ENCODE measurements at regions not wholly inside any gene's neighbourhood (a gene's known extent, or its start where the extent isn't known, plus 50 kb on each side); places are given as distances from the start of the nearest gene placed in this dataset.

DNA sequence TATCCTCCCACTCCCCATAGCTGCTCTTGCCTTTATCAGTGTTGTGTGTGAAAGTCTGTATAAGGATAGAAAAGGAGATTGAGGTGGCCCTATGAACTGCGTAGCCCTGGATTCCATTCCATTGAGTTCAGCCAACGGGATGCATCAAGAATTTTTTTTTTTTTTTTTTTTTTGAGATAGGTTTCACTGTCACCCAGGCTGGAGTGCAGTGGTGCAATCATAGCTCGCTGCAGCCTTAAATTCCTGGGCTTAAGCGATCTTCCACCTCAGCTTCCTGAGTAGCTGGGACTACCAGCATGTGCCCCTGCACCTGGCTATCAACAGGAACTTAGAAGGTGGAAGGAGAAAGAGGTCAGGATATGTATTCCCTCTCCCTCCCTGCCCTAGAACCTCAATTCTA lies 187.2 kb upstream of the SPRY1 start:
- DNase-seq: no peak
- no peak overlapping the region for H3K4me3 ChIP-seq
- no peak for TF ChIP-seq CTCF (IDR thresholded peaks at IDR 0.05)
- no peaks in the 10 kb centered on the region for H3K9me3 ChIP-seq
- H3K27me3 ChIP-seq: no peaks in the 10 kb centered on the region
- intact Hi-C loops (cut with DNase I): no loop called here
- no peak for ATAC-seq
- no peak overlapping the region for H3K27ac ChIP-seq
- H3K36me3 ChIP-seq: no peaks in the 10 kb centered on the region
- H3K4me1 ChIP-seq: no peaks in the 10 kb centered on the region

GRCh38 chr4:123215536-123215935 lies 181.1 kb upstream of the SPRY1 start:
- intact Hi-C loops (cut with DNase I): no loop called here

DNA sequence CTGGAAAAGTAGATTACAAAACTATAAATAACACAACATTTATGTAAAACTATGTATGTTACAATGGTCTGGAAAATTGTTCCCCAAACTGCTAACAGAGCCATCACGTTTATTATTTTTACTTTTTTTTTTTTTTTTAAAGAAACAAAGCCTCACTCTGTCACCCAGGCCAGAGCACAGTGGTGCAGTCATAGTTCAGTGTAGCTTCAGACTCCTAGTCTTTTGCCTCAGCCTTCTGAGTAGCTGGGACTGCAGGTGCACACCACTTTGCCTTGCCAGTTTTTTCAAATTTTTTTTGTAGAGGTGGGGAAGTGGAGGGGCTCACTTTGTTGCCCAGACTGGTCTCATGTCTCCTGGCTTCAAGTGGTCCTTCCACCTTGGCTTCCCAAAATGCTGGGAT lies 180.1 kb upstream of the SPRY1 start:
- H3K27me3 ChIP-seq: no peaks in the 10 kb centered on the region
- ATAC-seq (no peak), DNase-seq (no peak)
- no peak overlapping the region for H3K27ac ChIP-seq
- H3K36me3 ChIP-seq: no peaks in the 10 kb centered on the region
- intact Hi-C loops (cut with DNase I): no loop called here
- H3K4me3 ChIP-seq: no peak overlapping the region
- TF ChIP-seq CTCF (IDR thresholded peaks at IDR 0.05): no peak
- H3K9me3 ChIP-seq: no peaks in the 10 kb centered on the region
- no peaks in the 10 kb centered on the region for H3K4me1 ChIP-seq

More at GRCh38 chr4:123215536-123215935, 181.1 kb upstream of the SPRY1 start:
- Histone ChIP-seq H3K27ac (no peak overlapping the region), H3K4me3 (no peak overlapping the region), H3K27me3 (no peaks in the 10 kb centered on the region), H3K9me3 (no peaks in the 10 kb centered on the region), H3K4me1 (no peaks in the 10 kb centered on the region), H3K36me3 (no peaks in the 10 kb centered on the region)
- no peak for DNase-seq
- no peak for TF ChIP-seq CTCF (IDR thresholded peaks at IDR 0.05)
- no peak for ATAC-seq

GRCh38 chr4:123216946-123217345 lies 179.6 kb upstream of the SPRY1 start:
- no peak for TF ChIP-seq CTCF (IDR thresholded peaks at IDR 0.05)
- no peak overlapping the region for H3K27ac ChIP-seq
- no peaks in the 10 kb centered on the region for H3K9me3 ChIP-seq
- no peak for DNase-seq
- H3K27me3 ChIP-seq: no peaks in the 10 kb centered on the region
- H3K4me1 ChIP-seq: no peaks in the 10 kb centered on the region
- no peak overlapping the region for H3K4me3 ChIP-seq
- no peak for ATAC-seq
- no peaks in the 10 kb centered on the region for H3K36me3 ChIP-seq
- intact Hi-C loops (cut with DNase I): no loop called here

DNA sequence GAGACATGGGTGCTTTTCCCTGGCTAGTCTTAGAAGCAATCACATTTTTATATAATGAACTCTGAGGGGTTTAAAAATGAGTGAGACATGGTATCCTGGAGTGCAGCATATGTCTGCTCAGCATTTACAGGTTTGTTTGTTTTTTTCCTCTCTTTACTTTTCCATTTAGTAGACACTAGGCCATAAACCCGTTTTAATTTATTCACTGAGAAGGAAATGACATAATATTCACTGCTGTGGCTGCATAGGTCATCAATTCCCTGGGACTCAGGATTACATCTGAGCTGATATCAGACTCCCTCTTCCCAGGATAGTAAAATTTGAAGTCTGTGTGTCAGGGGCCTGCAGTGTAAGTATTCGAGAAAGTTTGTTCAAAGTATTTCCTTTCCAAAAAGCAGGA lies 178.9 kb upstream of the SPRY1 start:
- Histone ChIP-seq H3K4me3 (no peak overlapping the region), H3K36me3 (no peaks in the 10 kb centered on the region), H3K9me3 (no peaks in the 10 kb centered on the region), H3K4me1 (no peaks in the 10 kb centered on the region), H3K27ac (no peak overlapping the region), H3K27me3 (no peaks in the 10 kb centered on the region)
- no peak for DNase-seq
- no peak for ATAC-seq
- TF ChIP-seq CTCF (IDR thresholded peaks at IDR 0.05): no peak
- intact Hi-C loops (cut with DNase I): no loop called here

- no peak for ATAC-seq
- H3K27ac ChIP-seq: no peak overlapping the region
- intact Hi-C loops (cut with DNase I): no loop called here
Observed at GRCh38 chr4:123218981-123219380, 177.6 kb upstream of the SPRY1 start.

More at GRCh38 chr4:123218981-123219380, 177.6 kb upstream of the SPRY1 start:
- Histone ChIP-seq H3K27me3 (no peaks in the 10 kb centered on the region), H3K36me3 (no peaks in the 10 kb centered on the region), H3K9me3 (no peaks in the 10 kb centered on the region), H3K4me3 (no peak overlapping the region), H3K4me1 (no peaks in the 10 kb centered on the region)
- DNase-seq: no peak
- TF ChIP-seq CTCF (IDR thresholded peaks at IDR 0.05): no peak
